ENCODE measurements at regions not wholly inside any gene's neighbourhood (a gene's known extent, or its start where the extent isn't known, plus 50 kb on each side); places are given as distances from the start of the nearest gene placed in this dataset.

GRCh38 chr3:117660941-117661817 lies 951.6 kb downstream of the TUSC7 start:
- no peaks in the 10 kb centered on the region for H3K9me3 ChIP-seq
- DNase-seq (no peak), ATAC-seq (no peak)
- H3K4me1 ChIP-seq (ENCODE audit: low read depth), result no peaks in the 10 kb centered on the region
- H3K36me3 ChIP-seq (ENCODE audit: low read depth), result no peaks in the 10 kb centered on the region
- TF ChIP-seq, protein P1, sequence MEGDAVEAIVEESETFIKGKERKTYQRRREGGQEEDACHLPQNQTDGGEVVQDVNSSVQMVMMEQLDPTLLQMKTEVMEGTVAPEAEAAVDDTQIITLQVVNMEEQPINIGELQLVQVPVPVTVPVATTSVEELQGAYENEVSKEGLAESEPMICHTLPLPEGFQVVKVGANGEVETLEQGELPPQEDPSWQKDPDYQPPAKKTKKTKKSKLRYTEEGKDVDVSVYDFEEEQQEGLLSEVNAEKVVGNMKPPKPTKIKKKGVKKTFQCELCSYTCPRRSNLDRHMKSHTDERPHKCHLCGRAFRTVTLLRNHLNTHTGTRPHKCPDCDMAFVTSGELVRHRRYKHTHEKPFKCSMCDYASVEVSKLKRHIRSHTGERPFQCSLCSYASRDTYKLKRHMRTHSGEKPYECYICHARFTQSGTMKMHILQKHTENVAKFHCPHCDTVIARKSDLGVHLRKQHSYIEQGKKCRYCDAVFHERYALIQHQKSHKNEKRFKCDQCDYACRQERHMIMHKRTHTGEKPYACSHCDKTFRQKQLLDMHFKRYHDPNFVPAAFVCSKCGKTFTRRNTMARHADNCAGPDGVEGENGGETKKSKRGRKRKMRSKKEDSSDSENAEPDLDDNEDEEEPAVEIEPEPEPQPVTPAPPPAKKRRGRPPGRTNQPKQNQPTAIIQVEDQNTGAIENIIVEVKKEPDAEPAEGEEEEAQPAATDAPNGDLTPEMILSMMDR (IDR thresholded peaks at IDR 0.05), result no peak
- H3K4me3 ChIP-seq, result no peak overlapping the region
- intact Hi-C loops (cut with DNase I, micrococcal nuclease), result no loop called here

- Histone ChIP-seq H3K9me3 (no peaks in the 10 kb centered on the region), H3K4me3 (no peak overlapping the region), H3K36me3 (ENCODE audit: low read depth) (no peaks in the 10 kb centered on the region), H3K4me1 (ENCODE audit: low read depth) (no peaks in the 10 kb centered on the region)
- TF ChIP-seq, protein P1 (IDR thresholded peaks at IDR 0.05), result no peak
- DNase-seq (no peak), ATAC-seq (no peak)
- intact Hi-C loops (cut with DNase I, micrococcal nuclease), result no loop called here
Measured at GRCh38 chr3:117661818-117662095, 952.2 kb downstream of the TUSC7 start.

DNA sequence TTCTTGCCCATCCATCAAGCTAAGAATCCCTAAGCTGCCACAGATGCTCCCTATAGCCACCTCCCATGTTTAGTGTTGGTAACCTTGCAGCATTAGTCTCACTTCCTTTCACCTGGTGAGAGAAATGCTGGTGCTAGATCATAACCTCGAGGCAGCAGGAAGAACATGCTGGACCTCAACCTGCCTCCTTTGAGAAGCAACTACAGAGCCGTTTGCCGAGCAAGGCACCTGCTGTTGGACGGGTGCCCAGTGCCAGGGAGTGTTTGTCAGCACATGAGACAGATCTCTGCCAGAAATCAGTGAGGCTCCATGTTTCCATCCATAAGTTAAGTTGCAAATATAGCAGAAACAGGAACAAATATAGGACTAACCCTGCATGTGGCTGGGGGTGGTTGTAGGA lies 955.7 kb downstream of the TUSC7 start:
- Histone ChIP-seq H3K9me3 (no peaks in the 10 kb centered on the region), H3K4me3 (no peak overlapping the region), H3K36me3 (ENCODE audit: low read depth) (no peaks in the 10 kb centered on the region), H3K4me1 (ENCODE audit: low read depth) (no peaks in the 10 kb centered on the region)
- DNase-seq (peak; percentile 31 to 53 (median 43)), ATAC-seq (no peak)
- TF ChIP-seq, protein P1 (IDR thresholded peaks at IDR 0.05), result no peak
- intact Hi-C loops (cut with DNase I, micrococcal nuclease), result no loop called here

- Histone ChIP-seq H3K36me3 (ENCODE audit: low read depth) (no peaks in the 10 kb centered on the region), H3K4me3 (no peak overlapping the region), H3K9me3 (no peaks in the 10 kb centered on the region), H3K4me1 (ENCODE audit: low read depth) (no peaks in the 10 kb centered on the region)
- no peak for DNase-seq
- intact Hi-C loops (cut with DNase I, micrococcal nuclease), result no loop called here
- no peak for ATAC-seq
- TF ChIP-seq, protein P1 (IDR thresholded peaks at IDR 0.05), result no peak
Measured at GRCh38 chr3:117666325-117666724, 956.7 kb downstream of the TUSC7 start.

GRCh38 chr3:117666812-117667211 lies 957.2 kb downstream of the TUSC7 start:
- DNase-seq (no peak), ATAC-seq (no peak)
- H3K36me3 ChIP-seq (ENCODE audit: low read depth), result no peaks in the 10 kb centered on the region
- TF ChIP-seq, protein P1 (IDR thresholded peaks at IDR 0.05), result no peak
- H3K4me1 ChIP-seq (ENCODE audit: low read depth), result no peaks in the 10 kb centered on the region
- intact Hi-C loops (cut with DNase I, micrococcal nuclease), result no loop called here
- no peak overlapping the region for H3K4me3 ChIP-seq
- no peaks in the 10 kb centered on the region for H3K9me3 ChIP-seq
